Right hindlimb (tissue), 1 donor: ENCODE measurements at regions not wholly inside any gene's neighbourhood (a gene's known extent, or its start where the extent isn't known, plus 50 kb on each side); places are given as distances from the start of the nearest gene placed in this dataset.

Experiments
- DNase-seq: peaks from one replicate; pipeline ENCODE4 v3.0.0-alpha.2; 2018

- no peak for DNase-seq
Measured at GRCh38 chr2:19540739-19541525, 182.5 kb upstream of the OSR1 start.

GRCh38 chr2:19538411-19538963 lies 180.1 kb upstream of the OSR1 start:
- no peak for DNase-seq

- no peak for DNase-seq
Measured at GRCh38 chr2:19536136-19536535, 177.7 kb upstream of the OSR1 start.

- DNase-seq = no peak
Measured at GRCh38 chr2:19532547-19533196, 174.2 kb upstream of the OSR1 start.

- DNase-seq = no peak
Measured at GRCh38 chr2:19529677-19530076, 171.3 kb upstream of the OSR1 start.

GRCh38 chr2:19527771-19528170 lies 169.3 kb upstream of the OSR1 start:
- no peak for DNase-seq

- no peak for DNase-seq
Measured at GRCh38 chr2:19525313-19525712, 166.9 kb upstream of the OSR1 start.

- no peak for DNase-seq
Measured at GRCh38 chr2:19519045-19519444, 160.6 kb upstream of the OSR1 start.

GRCh38 chr2:19507137-19507536 lies 148.7 kb upstream of the OSR1 start:
- DNase-seq = no peak

GRCh38 chr2:19505199-19506136 lies 147.0 kb upstream of the OSR1 start:
- DNase-seq = no peak

GRCh38 chr2:19504400-19505198 lies 146.2 kb upstream of the OSR1 start:
- DNase-seq = no peak

- DNase-seq = no peak
Measured at GRCh38 chr2:19503915-19504314, 145.5 kb upstream of the OSR1 start.

GRCh38 chr2:19503406-19503805 lies 145.0 kb upstream of the OSR1 start:
- no peak for DNase-seq

GRCh38 chr2:19500126-19500525 lies 141.7 kb upstream of the OSR1 start:
- DNase-seq = no peak

- DNase-seq = no peak
Measured at GRCh38 chr2:19496646-19497045, 138.2 kb upstream of the OSR1 start.

GRCh38 chr2:19494241-19494640 lies 135.8 kb upstream of the OSR1 start:
- no peak for DNase-seq

- no peak for DNase-seq
Measured at GRCh38 chr2:19491796-19492195, 133.4 kb upstream of the OSR1 start.

- DNase-seq = peak; percentile 42
Measured at GRCh38 chr2:19490846-19491435, 132.5 kb upstream of the OSR1 start.

- no peak for DNase-seq
Measured at GRCh38 chr2:19488009-19488691, 129.7 kb upstream of the OSR1 start.

GRCh38 chr2:19484736-19485135 lies 126.3 kb upstream of the OSR1 start:
- DNase-seq = no peak

GRCh38 chr2:19480673-19481072 lies 122.2 kb upstream of the OSR1 start:
- DNase-seq = no peak
